GM19240 (cell line): ENCODE measurements at regions not wholly inside any gene's neighbourhood (a gene's known extent, or its start where the extent isn't known, plus 50 kb on each side); places are given as distances from the start of the nearest gene placed in this dataset.

Experiments
- DNase-seq: peaks from one replicate; pipeline ENCODE4 v3.0.0; 2011; ENCODE audit warnings: low spot score; ENCODE audit not compliant: insufficient read length

DNA sequence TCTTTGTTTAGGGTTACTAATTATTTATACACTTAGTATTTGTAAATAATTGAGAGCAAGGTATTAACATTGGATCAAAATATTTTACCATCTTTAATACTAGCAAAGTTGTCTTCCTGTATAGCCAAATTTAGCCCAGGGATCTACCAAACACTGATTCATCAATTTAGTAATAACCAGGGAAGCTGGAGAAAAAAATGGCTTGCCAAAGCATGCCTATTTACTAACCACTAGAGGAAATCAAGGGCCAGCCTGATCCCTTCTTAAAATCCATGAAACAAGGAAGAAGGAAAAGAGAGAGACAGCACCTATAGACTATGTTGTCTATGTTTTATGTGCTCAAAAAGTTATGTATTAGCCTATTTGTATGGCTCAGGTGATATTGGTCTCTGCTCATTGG is 450.3 kb upstream of the GJE1 start:
- DNase-seq = no peak

DNA sequence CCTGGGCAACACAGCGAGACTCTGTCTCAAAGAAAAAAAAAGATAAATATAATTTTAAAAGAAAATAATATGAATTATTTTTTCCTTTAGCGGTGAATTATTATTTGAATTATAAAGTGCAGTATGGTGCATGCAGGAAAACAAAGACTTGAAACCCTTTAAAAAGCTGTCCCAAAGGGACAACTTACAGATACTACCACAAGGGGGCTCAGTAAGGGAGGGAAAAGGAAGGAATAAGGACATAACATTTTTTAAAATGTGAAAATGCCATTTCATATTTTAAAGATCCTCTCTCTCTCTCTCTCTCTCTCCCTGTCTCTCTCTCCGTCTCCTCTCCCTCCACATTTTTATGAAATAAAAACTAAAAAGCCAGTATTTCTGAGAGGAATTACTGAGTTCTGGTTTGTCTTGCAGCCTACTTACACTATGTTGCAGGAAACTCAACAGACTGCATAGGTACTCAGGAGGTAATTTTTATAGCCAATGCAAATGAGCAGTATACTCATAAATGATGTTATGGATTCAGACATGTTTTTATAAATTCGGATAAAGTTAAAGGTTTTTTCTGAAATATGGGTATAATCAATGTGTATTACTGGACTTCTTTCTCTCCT is 455.0 kb upstream of the GJE1 start:
- no peak for DNase-seq

GRCh38 chr6:141675957-141676356 is 456.8 kb upstream of the GJE1 start:
- DNase-seq = no peak

GRCh38 chr6:141669141-141669540 is 463.6 kb upstream of the GJE1 start:
- DNase-seq = no peak

DNA sequence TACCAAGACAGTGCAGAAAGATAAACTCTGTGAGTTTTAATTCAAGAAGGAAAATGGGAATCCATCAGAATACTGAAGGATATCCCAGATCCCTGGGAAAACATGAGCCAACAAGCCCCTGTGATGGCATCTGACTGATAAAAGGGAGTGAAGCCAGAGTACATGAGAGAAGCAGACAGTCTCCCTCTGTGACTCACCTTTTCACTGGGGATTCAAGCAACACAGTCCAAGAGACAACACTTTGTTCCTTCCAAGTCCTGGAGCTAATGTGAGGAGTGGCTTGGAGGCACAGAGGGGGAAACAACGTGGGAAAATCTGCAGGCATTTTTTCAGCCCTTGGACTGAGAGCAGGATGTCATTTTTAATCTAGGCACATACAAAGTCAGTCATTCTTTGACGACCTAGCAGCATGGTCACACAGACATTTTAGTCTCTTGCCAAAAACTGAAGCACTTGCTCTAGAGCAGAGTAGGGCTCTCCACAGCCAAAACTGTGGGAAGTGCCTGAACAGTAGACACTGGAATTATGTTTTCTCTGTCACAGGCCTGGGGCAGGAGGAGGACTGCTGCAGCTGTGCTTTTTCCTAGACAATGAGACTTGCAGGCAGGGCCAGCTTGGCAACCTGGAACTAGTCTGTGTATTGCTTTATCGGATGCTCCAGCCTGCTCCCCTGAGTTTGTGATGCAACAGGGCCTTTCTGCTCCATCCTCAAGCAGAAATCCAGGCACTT is 465.0 kb upstream of the GJE1 start:
- no peak for DNase-seq

DNA sequence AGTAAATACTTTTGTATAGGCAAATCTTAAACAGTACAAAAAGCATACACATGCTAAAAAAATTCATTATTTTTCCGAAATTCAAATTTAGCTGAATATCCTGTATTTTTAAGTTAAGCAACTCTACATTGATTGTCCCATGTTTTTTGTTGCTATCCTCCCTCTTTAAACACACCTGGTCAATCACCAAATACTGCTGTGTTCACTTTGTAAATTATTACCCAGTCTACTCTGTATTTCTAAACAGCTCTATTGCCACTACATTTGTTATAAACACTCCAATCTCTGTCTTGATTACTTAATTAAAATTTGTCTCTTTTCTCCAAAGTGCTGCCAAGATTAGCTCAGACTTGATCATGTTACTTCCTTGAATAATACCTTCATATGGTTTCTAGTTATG is 466.5 kb upstream of the GJE1 start:
- DNase-seq = no peak

GRCh38 chr6:141664744-141665143 is 468.0 kb upstream of the GJE1 start:
- no peak for DNase-seq

DNA sequence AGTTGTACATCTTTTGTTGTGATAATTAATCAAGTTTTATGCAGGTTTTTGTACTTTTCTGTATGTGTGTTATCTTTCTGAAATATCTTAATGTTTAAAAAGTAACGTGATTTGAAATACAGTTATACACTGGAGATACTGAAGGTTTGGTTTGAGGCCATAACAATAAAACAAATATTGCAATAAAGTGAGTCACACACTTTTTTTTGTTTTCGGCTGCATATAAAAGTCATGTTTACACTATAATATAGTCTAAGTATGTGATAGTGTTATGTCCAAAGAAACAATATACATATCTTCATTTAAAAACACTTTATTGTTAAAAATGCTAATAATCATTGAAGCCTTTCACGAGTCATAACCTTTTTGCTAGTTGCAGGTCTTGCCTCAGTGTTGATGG is 473.1 kb upstream of the GJE1 start:
- no peak for DNase-seq

DNA sequence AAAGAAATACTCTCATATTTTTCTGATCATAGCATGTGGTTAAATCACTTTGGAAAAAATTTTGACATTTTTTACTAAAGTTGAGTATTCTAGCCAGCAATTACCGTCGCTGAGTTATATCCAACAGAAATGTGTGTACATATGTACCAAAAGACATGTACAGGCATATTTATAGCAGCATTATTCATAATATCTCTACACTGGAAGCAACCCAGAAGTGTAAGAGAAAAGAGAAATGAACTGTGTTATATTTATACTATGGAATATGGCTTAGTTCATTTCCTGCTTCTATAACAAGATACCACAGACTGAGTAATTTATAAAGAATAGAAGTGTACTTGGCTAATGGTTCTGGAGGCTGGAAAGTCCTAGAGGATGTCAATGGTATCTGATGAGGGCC is 474.0 kb upstream of the GJE1 start:
- no peak for DNase-seq

DNA sequence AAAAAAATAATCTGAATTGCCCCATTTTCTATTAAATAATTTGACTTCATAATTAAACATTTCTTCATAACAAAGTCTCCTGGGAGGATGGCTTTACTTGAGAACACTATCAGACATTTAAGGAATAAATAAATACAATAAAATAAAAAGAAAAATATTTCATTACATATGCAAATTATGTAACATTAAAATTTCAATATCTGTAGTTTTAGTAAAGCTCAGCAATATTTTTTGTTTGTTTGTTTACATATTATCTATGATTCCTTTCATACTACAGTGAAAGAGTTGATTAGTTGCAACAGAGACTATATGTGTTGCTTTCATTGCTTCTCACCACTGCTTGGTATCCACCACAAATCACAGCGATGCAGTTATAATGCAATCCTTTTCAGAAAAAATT is 474.9 kb upstream of the GJE1 start:
- DNase-seq = no peak

- no peak for DNase-seq
These were observed 479.1 kb upstream of the GJE1 start for GRCh38 chr6:141653590-141653989.

GRCh38 chr6:141641951-141642350 is 490.8 kb upstream of the GJE1 start:
- DNase-seq = no peak

DNA sequence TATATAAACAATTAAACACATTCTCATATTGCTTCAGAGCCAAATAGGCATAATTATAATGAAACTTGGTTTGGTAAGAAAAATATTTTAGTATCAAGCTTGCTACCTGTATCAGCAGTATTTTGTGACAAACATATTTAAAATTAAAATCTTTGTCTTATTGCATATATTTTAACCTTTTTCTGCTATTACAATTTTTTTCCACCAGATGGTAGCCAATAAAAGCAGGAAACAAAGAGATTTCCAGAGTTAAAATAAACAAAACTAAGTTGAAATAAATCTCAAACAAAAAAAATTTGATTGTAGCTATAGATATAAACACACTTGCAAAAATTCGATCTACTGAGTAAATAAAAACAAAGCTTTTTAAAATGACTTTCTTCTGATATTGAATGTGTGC is 491.3 kb upstream of the GJE1 start:
- no peak for DNase-seq

DNA sequence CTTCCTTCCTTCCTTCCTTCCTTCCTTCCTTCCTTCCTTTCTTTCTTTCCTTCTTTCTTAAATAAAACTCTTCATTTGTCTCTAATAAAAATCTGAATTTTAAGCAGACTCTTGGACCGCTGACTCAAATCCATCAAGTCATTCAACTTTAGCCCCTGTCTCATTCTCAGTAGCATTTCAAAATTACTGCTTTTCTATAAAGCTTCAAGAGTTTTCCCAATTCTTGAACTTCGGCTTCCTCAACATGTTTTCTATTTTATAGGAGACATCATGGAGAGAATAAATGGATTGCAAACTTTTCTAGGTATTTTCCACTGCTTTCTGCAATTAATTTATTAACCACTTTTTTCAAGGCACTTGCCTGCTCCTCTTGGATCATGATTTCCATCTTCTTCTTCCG is 497.1 kb upstream of the GJE1 start:
- DNase-seq = no peak

- no peak for DNase-seq
These were observed 498.5 kb upstream of the GJE1 start for GRCh38 chr6:141634269-141634668.

DNA sequence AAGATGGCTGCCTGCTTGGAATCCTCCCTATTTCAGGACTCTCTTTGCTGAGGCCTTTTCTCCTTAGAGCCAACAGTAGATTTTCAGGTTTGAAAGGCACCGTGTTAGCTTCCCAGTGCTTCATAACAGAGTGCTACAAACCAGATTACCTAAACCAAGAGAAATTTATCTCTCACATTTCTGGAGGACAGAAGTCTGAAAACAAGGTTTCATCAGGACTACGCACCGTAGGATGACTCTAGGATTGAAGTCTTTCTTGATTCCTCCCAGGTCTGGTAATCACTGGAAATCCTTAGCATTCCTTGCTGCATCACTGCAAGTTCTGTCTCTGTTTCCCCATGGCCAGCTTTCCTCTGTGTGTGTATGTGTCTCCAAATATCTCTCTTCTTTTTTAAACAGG is 508.4 kb upstream of the GJE1 start:
- DNase-seq = no peak

DNA sequence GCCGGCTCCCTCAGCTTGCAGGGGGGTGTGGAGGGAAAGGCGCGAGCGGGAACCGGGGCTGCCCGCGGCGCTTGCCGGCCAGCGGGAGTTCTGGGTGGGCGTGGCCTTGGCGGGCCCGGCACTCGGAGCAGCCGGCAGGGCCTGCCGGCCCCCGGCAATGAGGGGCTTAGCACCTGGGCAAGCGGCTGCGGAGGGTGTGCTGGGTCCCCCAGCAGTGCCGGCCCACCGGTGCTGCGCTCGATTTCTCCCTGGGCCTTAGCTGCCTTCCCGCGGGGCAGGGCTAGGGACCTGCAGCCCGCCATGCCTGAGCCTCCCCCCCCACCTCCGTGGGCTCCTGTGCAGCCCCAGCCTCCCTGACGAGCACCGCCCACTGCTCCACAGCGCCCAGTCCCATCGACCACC is 514.5 kb upstream of the GJE1 start:
- no peak for DNase-seq

GRCh38 chr6:141610741-141611140 is 522.0 kb upstream of the GJE1 start:
- no peak for DNase-seq

DNA sequence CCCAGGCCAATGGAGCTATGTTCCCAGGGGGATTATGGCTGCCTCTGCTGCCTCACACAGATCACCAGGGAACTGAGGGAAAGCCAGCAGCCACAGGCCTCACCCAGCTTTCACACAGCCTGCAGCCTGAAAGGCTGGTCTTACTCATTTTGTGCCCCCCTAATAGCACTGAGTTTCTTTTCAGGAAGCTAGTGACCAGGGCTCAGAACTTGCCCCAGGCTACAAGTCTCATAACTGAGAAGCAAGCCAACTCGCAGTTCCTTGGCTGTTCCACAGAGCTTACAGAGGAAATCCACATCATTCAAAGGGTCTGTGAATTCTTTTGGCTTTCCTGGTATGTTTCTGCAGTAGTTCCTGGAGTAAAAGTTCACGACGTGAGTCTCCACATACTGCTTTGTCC is 524.8 kb upstream of the GJE1 start:
- no peak for DNase-seq

GRCh38 chr6:141598487-141598886 is 534.2 kb upstream of the GJE1 start:
- no peak for DNase-seq

DNA sequence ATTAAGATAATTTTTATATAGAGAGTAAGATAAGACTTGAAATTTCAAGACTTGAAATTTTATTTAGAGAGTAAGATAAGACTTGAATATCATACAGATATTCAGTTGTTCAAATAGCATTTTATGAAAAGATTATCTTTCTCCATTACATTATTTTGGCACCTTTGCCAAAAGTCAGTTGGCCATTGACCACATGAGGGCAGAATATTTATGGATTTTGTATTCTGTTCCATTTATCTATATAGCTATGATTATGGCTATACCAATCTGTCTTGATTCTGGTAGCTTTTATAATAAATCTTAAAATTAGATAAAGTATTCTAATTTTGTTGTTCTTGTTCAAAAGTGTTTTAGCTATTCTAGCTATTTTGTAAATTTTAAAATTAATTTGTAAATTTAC is 537.9 kb upstream of the GJE1 start:
- DNase-seq = no peak

- no peak for DNase-seq
These were observed 539.4 kb upstream of the GJE1 start for GRCh38 chr6:141593311-141593710.

DNA sequence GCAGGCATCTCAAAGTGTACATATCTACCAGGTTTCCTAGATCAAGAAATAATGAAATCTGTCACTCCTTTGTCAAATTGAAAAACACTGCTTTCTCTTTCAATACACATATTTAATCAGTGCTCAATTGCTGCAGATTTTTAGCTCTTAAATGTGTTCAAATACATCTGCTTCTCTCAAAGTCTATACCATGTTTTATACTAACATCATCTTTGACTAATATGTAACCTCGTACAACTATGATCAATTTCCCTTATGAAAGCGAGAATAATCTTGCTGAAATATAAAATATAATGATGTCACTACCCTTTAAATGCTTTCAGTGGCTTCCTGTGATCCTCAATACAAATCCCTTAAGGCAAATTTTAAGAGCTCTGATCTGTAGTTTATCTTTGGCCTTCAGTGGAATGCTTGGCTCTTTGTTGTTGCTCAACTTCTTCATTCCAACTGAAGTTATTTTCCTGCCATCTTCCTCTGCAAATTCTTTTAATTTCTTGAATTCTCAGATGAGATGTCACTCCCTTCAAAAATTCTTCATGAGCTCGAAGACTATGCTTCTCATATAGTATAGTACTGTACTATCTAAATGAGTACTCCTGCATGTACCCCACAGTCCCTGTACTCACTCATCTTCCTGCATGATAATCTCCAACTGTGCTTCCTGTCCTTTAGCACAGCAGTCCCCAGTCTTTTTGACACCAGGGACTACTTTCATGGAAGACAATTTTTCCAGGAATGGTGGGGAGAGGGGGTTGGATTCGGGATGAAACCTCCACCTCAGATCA is 545.1 kb upstream of the GJE1 start:
- no peak for DNase-seq
